ENCODE measurements at regions not wholly inside any gene's neighbourhood (a gene's known extent, or its start where the extent isn't known, plus 50 kb on each side); places are given as distances from the start of the nearest gene placed in this dataset.
"Not testable (repeated sequence)": the region's sequence is repeated elsewhere in the genome, so short reads cannot be mapped to it uniquely, and the experiment has no call there.

- no peak for DNase-seq (ENCODE audit: low spot score)
These were observed 535.3 kb upstream of the LRFN5 start for GRCh38 chr14:41071351-41071750.

DNA sequence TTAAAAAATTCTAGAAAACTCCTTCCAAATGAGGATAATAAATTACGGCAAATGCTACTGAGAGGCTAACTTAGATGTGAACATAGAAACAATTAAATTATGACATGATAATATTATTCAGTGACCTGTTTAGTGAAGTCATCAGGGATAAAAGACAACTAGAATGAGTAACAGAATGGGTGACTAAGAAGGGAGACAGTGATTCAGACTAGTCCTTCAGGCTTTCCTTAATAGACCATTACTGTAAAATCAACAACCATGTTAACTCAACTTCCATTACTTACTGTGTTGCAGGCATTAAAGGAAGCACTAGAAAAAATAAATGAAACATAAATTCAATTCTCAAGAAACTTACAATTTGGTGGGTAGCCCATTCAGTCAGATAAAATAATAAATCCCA is 543.9 kb upstream of the LRFN5 start:
- DNase-seq (ENCODE audit: low spot score) = no peak

DNA sequence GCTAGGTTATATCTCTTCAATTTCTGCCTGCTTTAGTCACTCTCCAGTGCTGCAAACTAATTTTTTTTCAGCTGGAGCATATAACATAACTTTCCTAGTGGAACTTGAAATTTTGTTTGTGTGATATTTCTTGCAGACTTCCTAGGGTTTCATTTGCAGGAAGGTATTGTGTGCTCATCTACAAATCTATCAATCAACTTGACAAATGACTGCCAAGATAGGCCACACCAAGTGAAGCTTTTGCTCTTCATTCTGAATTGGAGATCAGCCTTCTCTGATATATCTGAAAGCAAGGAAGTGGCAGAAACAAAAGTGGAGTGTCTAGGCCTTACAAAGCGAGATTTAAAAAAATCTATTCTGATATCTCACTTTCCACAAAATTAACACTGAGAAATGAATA is 551.1 kb upstream of the LRFN5 start:
- no peak for DNase-seq (ENCODE audit: low spot score)

GRCh38 chr14:41051801-41052200 is 554.9 kb upstream of the LRFN5 start:
- no peak for DNase-seq (ENCODE audit: low spot score)

DNA sequence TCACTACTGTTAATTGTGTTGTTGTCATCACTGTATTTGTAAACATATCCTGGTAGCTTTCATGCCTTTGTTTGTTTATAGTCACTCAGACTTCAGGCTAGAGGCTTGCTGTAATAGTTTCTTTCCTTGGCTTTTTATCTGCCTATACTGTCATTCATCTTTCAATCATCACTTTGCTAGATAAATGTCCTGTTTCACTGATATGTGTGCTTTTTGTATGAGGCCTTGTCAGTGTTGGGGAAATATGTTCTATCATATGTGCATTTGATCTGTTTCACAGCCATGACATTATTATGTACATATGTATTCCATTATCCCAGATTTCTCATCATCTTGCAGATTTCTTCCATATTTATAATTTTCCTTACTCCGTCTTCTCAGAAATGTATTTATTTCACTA is 558.9 kb upstream of the LRFN5 start:
- DNase-seq (ENCODE audit: low spot score) = no peak

DNA sequence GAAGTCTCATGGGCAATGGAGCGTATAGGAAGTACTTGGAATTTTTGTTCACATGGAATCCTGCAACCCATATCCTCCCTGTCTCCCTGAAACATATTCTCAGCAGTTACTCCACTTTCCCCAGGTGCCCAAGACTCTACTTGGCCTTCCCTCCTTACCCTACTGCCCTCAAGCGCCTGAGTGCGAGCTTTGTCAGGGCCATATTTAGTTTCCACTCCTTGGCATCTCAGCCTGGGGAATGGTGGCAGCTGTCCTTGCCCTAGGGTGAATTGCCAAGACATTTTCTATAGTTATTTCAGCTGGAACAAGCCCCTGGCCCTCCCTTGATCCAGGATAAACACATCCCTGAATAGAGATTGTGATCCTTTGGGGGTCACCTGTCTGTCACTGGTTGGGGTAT is 569.3 kb upstream of the LRFN5 start:
- DNase-seq (ENCODE audit: low spot score) = no peak

- DNase-seq (ENCODE audit: low spot score) = no peak
These were observed 571.7 kb upstream of the LRFN5 start for GRCh38 chr14:41034969-41035368.

GRCh38 chr14:41022932-41023331 is 583.7 kb upstream of the LRFN5 start:
- no peak for DNase-seq (ENCODE audit: low spot score)

DNA sequence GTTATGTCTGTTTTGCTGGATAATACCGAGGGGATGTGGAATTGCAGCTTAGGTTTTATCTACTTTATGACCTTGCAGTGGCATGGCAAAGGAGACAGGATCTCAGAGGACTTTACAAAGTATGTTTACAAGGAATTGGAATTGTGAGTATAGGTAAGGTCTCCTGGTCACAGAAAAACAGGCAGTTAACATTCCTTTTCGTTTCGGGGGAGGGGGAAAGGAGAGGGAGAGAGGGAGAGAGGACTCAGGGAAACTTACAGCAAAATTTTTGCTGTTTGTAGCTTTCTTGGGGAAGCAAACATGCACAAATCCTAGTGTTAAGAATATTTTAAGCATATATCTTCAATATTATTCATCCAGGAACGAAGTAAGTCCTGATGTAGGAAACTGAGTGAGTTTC is 590.5 kb upstream of the LRFN5 start:
- no peak for DNase-seq (ENCODE audit: low spot score)

DNA sequence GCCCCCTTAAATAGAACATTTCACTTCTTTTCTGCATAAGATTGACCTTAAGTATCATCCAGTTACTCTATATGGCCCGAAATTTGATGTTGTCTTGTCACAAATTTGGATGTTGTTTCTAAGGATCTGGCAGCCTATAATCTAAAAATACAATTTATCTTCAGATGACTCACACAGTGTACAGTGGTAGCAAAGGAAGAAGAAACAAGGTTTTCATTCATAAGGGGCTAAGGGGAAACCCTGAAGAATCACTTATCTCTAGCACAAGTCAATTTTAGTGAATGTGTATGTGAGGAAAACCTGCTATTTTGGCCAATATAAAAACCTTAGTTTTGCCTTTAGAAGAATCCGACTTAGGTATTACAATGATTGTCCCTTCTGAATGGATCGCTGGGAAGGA is 606.3 kb upstream of the LRFN5 start:
- no peak for DNase-seq (ENCODE audit: low spot score)

DNA sequence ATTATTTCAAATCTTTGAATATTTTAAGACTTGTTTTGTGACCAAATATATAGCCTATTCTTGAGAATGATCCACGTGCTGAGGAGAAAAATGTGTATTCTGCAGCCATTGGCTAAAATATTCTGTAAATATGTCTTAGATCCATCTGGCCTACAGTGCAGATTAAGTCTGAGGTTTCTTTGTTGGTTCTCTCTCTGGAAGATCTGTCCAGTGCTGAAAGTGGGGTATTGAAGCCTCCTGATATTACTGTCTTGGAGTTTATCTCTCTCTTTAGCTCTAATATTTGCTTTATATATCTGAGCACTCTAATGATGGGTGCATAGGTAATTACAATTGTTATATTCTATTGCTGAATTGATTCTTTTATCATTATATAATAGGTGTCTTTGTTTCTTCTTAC is 617.4 kb upstream of the LRFN5 start:
- DNase-seq (ENCODE audit: low spot score) = no peak

- no peak for DNase-seq (ENCODE audit: low spot score)
These were observed 619.2 kb upstream of the LRFN5 start for GRCh38 chr14:40987481-40987880.

DNA sequence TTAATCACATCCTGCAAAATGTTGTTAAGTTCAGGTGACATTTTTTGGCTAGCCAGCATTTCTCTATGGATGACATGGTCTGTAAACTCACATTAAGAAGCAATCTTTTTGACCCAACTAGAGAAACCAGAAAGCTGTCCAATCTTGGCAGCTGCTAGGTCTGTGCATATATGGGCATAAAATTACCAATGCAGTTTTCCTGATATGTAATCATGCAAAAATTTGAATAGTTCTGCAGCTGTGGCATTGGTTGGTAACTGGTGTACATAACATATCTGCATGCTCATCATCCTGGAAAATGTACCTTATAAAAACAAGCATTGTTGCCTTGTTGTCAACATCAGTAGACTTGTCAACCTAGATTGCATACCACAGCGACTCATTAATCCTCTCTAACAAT is 620.0 kb upstream of the LRFN5 start:
- no peak for DNase-seq (ENCODE audit: low spot score)

- no peak for DNase-seq (ENCODE audit: low spot score)
These were observed 621.1 kb upstream of the LRFN5 start for GRCh38 chr14:40985584-40985983.

- no peak for DNase-seq (ENCODE audit: low spot score)
These were observed 623.1 kb upstream of the LRFN5 start for GRCh38 chr14:40983604-40984003.

- no peak for DNase-seq (ENCODE audit: low spot score)
These were observed 625.4 kb upstream of the LRFN5 start for GRCh38 chr14:40981247-40981646.

DNA sequence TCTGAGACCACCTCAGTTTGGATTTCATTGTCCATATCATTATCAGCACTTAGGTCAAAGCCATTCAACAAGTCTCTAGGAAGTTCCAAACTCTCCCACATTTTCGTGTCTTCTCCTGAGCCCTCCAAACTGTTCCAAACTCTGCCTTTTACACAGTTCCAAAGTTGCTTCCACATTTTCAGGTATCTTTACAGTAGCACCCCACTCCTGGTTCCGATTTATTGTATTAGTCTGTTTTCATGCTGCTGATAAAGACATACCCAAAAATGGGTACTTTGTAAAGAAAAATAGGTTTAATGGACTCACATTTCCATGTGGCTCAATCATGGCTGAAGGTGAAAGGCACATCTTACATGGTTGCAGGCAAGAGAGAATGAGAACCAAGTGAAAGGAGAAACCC is 646.4 kb upstream of the LRFN5 start:
- DNase-seq (ENCODE audit: low spot score) = not testable (repeated sequence)

- no peak for DNase-seq (ENCODE audit: low spot score)
These were observed 651.6 kb upstream of the LRFN5 start for GRCh38 chr14:40955131-40955505.

DNA sequence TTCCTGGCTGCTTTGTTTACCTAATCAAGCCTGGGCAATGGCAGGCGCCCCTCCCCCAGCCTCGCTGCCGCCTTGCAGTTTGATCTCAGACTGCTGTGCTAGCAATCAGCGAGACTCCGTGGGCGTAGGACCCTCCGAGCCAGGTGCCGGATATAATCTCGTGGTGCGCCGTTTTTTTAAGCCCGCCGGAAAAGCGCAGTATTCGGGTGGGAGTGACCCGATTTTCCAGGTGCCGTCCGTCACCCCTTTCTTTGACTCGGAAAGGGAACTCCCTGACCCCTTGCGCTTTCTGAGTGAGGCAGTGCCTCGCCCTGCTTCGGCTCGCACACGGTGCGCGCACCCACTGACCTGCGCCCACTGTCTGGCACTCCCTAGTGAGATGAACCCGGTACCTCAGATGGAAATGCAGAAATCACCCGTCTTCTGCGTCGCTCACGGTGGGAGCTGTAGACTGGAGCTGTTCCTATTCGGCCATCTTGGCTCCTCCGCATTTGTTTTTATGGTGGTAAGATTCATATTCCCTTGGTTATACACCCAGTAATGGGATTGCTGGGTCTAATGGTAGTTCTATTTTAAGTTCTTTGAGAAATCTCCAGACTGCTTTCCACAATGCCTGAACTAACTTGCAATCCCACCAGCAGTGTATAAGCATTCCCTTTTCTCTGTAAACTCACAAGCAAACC is 652.1 kb upstream of the LRFN5 start:
- DNase-seq (ENCODE audit: low spot score) = not testable (repeated sequence)

- no peak for DNase-seq (ENCODE audit: low spot score)
These were observed 662.2 kb upstream of the LRFN5 start for GRCh38 chr14:40944521-40944920.

DNA sequence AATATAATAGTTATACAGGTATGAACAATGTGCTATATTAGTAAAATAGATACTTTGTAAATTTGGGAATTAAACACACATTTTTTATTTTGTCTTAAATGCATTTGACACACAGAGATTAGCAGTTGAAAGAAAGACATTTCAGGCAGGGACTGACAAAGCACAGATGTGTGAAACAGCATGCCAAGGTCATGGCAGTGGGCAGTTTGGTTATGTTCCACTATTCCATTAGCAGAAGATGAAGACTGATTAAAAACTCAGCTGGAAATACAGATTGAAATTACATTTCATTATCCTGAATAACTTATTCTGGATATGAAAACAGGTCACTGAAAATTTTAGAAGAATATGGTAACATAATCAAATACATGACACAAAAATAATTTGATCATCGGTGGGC is 669.8 kb upstream of the LRFN5 start:
- DNase-seq (ENCODE audit: low spot score) = no peak

DNA sequence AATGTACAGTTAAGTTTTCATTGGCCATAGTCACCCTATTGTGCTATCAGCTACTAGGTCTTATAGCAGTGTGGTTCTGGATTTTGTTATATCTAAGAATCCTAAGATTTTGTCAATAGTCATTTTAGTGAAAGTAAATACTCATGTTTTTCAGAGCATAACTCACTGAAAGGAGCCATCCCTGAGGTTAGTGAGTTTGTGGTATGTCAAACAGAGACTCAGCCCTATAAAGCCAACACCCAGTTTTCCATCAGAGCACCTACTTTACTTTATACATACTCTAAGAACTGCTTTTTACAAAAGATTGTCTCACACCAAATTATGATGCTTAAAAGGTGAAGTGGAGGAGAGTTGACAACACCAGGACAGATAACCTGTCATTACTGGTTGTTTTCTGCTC is 686.3 kb upstream of the LRFN5 start:
- no peak for DNase-seq (ENCODE audit: low spot score)

DNA sequence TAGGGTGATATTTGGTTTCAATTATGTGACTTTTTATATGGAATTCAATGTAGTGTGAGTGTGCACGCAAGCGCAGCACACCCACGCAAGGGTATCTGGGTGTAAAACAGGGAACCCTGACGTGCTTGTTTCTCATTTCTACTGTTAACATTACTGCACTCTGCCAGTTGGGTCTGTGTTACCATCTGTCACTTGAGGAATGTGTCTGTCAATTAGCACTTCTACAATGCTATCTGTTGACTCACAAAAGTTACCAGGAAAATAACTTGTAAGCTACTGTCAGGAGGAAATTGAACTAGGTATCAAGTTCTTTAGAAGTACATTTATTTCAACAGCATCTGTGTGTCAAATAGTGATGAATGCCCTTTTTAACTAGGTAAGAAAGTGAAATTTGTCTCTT is 695.5 kb upstream of the LRFN5 start:
- no peak for DNase-seq (ENCODE audit: low spot score)

DNA sequence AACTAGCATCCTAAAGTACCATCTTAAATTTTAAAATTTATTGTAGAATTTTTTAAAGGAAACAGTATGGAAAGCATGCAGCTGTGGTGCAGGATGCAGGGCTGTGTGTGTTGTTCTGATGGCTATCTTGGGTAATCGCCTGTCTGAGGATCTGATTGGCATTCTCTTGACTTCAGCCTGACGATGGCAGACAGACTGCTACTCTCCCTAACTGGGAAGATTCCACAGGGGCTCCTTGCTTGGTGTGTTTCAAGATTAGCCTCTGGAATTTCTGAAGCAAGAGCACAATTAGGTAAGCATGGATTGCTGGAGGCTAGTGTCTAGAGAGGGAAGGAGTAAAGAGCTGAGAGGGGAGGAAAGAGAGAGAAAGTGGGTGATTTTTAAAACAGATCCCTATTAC is 696.8 kb upstream of the LRFN5 start:
- DNase-seq (ENCODE audit: low spot score) = no peak

DNA sequence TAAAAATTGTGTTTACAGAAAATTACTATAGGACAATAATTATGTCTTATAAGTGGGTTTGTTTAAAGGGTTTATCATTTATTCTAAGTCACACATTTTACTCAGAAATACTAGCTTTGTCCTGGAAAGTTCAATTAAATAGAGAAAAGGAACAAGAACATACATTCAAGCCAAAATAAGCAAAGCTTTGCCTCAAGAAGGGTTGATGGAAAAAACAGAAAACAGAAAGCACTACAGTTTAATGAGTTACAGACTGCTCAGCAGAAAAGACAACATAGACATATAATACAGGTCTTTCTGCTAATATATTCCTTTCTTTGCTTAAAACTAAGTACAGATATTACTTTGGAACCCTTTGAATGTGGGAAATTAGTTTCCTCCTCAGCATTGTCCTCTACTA is 703.0 kb upstream of the LRFN5 start:
- DNase-seq (ENCODE audit: low spot score) = no peak
